ENCODE measurements at regions not wholly inside any gene's neighbourhood (a gene's known extent, or its start where the extent isn't known, plus 50 kb on each side); places are given as distances from the start of the nearest gene placed in this dataset.

DNA sequence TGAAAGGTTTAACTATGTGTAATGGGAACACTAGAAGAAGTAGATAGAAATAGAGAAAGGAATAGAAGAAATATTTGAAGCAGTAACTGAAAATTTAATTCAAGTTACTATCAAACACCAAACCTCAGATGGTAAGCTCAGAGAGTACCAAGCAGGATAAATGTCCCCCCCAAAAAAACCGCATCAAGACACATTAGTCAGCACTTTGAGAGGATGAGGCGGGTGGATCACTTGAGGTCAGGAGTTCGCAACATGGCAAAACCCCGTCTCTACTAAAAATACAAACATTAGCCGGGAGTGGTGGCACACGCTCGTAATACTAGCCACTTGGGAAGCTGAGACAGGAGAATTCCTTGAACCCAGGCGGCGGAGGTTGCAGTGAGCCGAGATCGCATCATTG is 253.1 kb downstream of the C6orf118 start:
- TF ChIP-seq CTCF (IDR thresholded peaks at IDR 0.05; ENCODE audit: low read depth, low read length, poor library complexity, severe bottlenecking), result no peak
- no peak for TF ChIP-seq EZH2phosphoT487 (IDR thresholded peaks at IDR 0.05; ENCODE audit: borderline replicate concordance, low read length)
